ENCODE measurements at regions not wholly inside any gene's neighbourhood (a gene's known extent, or its start where the extent isn't known, plus 50 kb on each side); places are given as distances from the start of the nearest gene placed in this dataset.

GRCh38 chr5:68420476-68421344, 205.2 kb downstream of the PIK3R1 start:
- Histone ChIP-seq H3K4me3 (ENCODE audit: low read length in 2 of 2) (no peak overlapping the region), H3K4me1 (ENCODE audit: insufficient read depth, low read length) (peaks cover 15% of the 10 kb centered on the region), H3K9me3 (ENCODE audit: control insufficient read depth in 1 of 2, low read length in 2 of 2) (no peaks in the 10 kb centered on the region), H3K27me3 (ENCODE audit: insufficient read depth, low read length) (no peaks in the 10 kb centered on the region), H3K36me3 (ENCODE audit: insufficient read depth, low read length) (no peaks in the 10 kb centered on the region), H3K27ac (ENCODE audit: low read depth, low read length) (no peak overlapping the region)
- H3K9me3 Mint-ChIP-seq, result no peaks in the 10 kb centered on the region
- ChIA-PET POLR2A (ENCODE audit: partially characterized antibody) (interaction anchor here (0.7 to 1.0 kb wide), 2 partner anchors 14 to 124 kb away, joined by 3 read pairs; no protein-coding TSS in a partner anchor), CTCF (ENCODE audit: partially characterized antibody) (interaction anchor here (1.8 kb wide), 1 partner anchor 13 kb away, joined by 5 read pairs; no protein-coding TSS in a partner anchor)
- peak overlapping the region in 1 of 7 donors; percentile 19 for H3K27ac Mint-ChIP-seq
- no peak overlapping the region for H3K4me3 Mint-ChIP-seq
- intact Hi-C loops (cut with micrococcal nuclease), result no loop called here
- no peaks in the 10 kb centered on the region for H3K36me3 Mint-ChIP-seq
- DNase-seq, result no peak
- H3K27me3 Mint-ChIP-seq, result peaks cover 0 to 2% of the 10 kb centered on the region in 2 donors
- H3K4me1 Mint-ChIP-seq, result peaks cover 11 to 15% (median 12%) of the 10 kb centered on the region in 4 donors

DNA sequence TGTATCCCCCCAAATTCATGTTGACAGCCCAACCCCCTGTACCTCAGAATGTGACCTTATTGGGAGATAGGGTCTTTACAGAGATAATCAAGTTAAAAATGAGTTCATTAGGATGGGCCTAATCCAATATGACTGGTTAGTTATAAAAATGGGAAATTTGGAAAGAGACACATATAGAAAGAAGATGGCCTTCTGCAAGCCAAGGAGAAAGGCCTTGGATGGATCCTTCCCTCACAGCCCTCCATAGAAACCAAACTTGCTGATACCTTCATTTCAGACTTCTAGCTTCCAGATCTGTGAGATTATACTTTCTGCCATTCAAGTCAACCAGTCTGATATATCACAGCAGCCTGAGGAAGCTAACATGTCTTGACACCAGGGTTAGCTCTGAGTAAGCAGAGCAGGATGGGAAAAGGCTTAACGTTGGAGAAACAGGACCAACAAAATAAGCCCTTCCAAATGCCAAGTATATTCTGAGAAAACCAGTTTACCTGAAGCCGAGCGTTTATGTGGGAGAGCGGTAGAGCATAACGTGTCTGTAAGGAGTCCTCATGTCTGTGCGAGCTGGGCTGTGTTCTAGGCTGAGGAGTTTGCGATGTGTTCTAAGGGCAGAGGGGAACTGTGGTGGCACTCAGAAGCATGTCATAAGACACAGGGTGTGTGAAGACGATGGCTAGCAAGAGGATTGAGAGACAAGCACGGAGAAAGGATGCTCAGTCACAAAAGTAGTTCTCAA, 206.1 kb downstream of the PIK3R1 start:
- no peak for DNase-seq
- intact Hi-C loops (cut with micrococcal nuclease), result no loop called here

DNA sequence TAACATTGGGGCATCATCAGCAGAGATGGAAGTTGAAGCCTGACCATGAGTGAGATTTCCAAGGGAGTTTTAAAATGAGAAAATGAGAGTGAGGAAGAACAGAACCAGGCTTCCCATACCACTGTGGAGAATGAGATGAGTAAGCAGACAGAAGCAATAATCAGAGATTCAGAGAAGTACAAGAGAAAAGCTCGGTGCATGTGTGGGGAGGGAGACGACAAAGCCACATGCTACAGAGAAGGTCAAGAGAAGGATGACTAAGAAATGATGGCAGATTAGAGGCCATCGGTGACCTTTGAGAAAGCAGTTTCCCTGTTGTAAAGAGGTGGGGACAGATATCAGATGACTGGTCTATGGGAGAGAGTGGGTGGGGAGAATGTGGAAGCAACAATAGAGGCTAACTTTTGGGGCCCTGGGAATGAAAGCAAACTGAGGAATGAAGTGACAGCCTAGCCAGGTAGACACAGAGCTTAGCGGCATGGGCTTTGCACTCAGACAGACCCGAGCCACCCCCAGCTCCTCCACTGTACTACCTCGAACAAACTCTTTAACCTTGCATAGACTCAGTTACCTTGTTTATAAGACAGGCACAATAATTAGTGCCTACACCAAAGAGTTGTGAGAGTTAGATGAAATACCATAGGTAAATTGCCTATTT, 207.7 kb downstream of the PIK3R1 start:
- ChIA-PET CTCF (ENCODE audit: partially characterized antibody) (no interaction called here), POLR2A (ENCODE audit: partially characterized antibody) (no interaction called here)
- intact Hi-C loops (cut with micrococcal nuclease), result no loop called here
- Mint-ChIP-seq H3K27ac (peak overlapping the region in 4 of 7 donors; percentile 1 to 81 (median 2)), H3K27me3 (no peaks in the 10 kb centered on the region), H3K9me3 (no peaks in the 10 kb centered on the region), H3K36me3 (no peaks in the 10 kb centered on the region), H3K4me3 (no peak overlapping the region), H3K4me1 (peaks cover 15 to 25% (median 22%) of the 10 kb centered on the region in 4 donors)
- no peak for DNase-seq
- H3K9me3 ChIP-seq (ENCODE audit: control insufficient read depth in 1 of 2, low read length in 2 of 2), result no peaks in the 10 kb centered on the region
- peaks cover 23% of the 10 kb centered on the region for H3K4me1 ChIP-seq (ENCODE audit: insufficient read depth, low read length)
- no peak overlapping the region for H3K27ac ChIP-seq (ENCODE audit: low read depth, low read length)
- no peaks in the 10 kb centered on the region for H3K36me3 ChIP-seq (ENCODE audit: insufficient read depth, low read length)
- H3K4me3 ChIP-seq (ENCODE audit: low read length in 2 of 2), result no peak overlapping the region
- H3K27me3 ChIP-seq (ENCODE audit: insufficient read depth, low read length), result no peaks in the 10 kb centered on the region

More for the DNA sequence above, 206.1 kb downstream of the PIK3R1 start:
- Mint-ChIP-seq H3K9me3 (no peaks in the 10 kb centered on the region), H3K27ac (peak overlapping the region in 1 of 7 donors; percentile 22), H3K36me3 (no peaks in the 10 kb centered on the region), H3K4me3 (no peak overlapping the region), H3K4me1 (peaks cover 12 to 20% (median 19%) of the 10 kb centered on the region in 4 donors), H3K27me3 (peaks cover 0 to 2% of the 10 kb centered on the region in 2 donors)
- Histone ChIP-seq H3K4me3 (ENCODE audit: low read length in 2 of 2) (no peak overlapping the region), H3K36me3 (ENCODE audit: insufficient read depth, low read length) (no peaks in the 10 kb centered on the region), H3K9me3 (ENCODE audit: control insufficient read depth in 1 of 2, low read length in 2 of 2) (no peaks in the 10 kb centered on the region), H3K27me3 (ENCODE audit: insufficient read depth, low read length) (no peaks in the 10 kb centered on the region), H3K4me1 (ENCODE audit: insufficient read depth, low read length) (peaks cover 23% of the 10 kb centered on the region), H3K27ac (ENCODE audit: low read depth, low read length) (no peak overlapping the region)
- CTCF ChIA-PET (ENCODE audit: partially characterized antibody), result interaction anchor here (1.8 kb wide), 1 partner anchor 12 kb away, joined by 5 read pairs; no protein-coding TSS in a partner anchor
- POLR2A ChIA-PET (ENCODE audit: partially characterized antibody), result interaction anchor here (0.7 to 1.0 kb wide), 2 partner anchors 15 to 123 kb away, joined by 3 read pairs; no protein-coding TSS in a partner anchor

- H3K4me1 ChIP-seq (ENCODE audit: insufficient read depth, low read length), result peaks cover 23% of the 10 kb centered on the region
- ChIA-PET POLR2A (ENCODE audit: partially characterized antibody) (interaction anchor here (0.6 to 1.7 kb wide), 6 partner anchors 9 to 1183 kb away, joined by 3 to 13 read pairs (median 4); no protein-coding TSS in a partner anchor), CTCF (ENCODE audit: partially characterized antibody) (interaction anchor here (1.0 to 1.3 kb wide), 3 partner anchors 9 to 136 kb away, joined by 3 to 5 read pairs (median 3); no protein-coding TSS in a partner anchor)
- Mint-ChIP-seq H3K9me3 (no peaks in the 10 kb centered on the region), H3K36me3 (no peaks in the 10 kb centered on the region), H3K4me1 (peaks cover 15 to 25% (median 23%) of the 10 kb centered on the region in 4 donors), H3K27ac (peak overlapping the region; percentile 53 to 88 (median 74)), H3K4me3 (peak overlapping the region in 5 of 8 donors; percentile 6 to 63 (median 31)), H3K27me3 (no peaks in the 10 kb centered on the region)
- peak overlapping the region; percentile 7 for H3K27ac ChIP-seq (ENCODE audit: low read depth, low read length)
- no peaks in the 10 kb centered on the region for H3K9me3 ChIP-seq (ENCODE audit: control insufficient read depth in 1 of 2, low read length in 2 of 2)
- no peaks in the 10 kb centered on the region for H3K27me3 ChIP-seq (ENCODE audit: insufficient read depth, low read length)
- no peaks in the 10 kb centered on the region for H3K36me3 ChIP-seq (ENCODE audit: insufficient read depth, low read length)
- intact Hi-C loops (cut with micrococcal nuclease), result loop anchor here (1.0 kb wide), 1 partner anchor 9 kb away; no protein-coding TSS in a partner anchor
- DNase-seq, result peak; percentile 41 to 67 (median 60)
- no peak overlapping the region for H3K4me3 ChIP-seq (ENCODE audit: low read length in 2 of 2)
Observed at GRCh38 chr5:68424799-68425537, 209.4 kb downstream of the PIK3R1 start.

DNA sequence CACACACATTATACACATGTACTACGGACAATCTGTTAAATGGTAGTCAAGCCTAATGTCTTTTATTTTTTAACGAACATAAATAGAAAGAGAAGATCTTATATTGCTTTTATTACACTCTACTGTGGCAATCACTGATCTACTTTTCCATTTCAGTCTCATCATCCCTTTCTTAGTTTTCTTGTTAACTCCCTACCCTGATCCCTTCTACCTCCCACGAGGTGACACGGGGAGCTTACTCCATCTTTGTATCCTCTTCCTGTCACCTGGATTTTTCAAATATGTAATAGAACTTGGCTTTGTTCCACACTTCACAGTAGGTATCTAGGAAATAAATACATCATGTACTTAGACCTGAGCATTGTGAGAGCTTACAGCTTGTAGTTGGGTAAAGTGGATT, 211.0 kb downstream of the PIK3R1 start:
- no peaks in the 10 kb centered on the region for H3K36me3 Mint-ChIP-seq
- peak overlapping the region in 1 of 8 donors; percentile 11 for H3K4me3 Mint-ChIP-seq
- Histone ChIP-seq H3K9me3 (ENCODE audit: control insufficient read depth in 1 of 2, low read length in 2 of 2) (no peaks in the 10 kb centered on the region), H3K4me1 (ENCODE audit: insufficient read depth, low read length) (peaks cover 23% of the 10 kb centered on the region), H3K36me3 (ENCODE audit: insufficient read depth, low read length) (no peaks in the 10 kb centered on the region), H3K4me3 (ENCODE audit: low read length in 2 of 2) (no peak overlapping the region), H3K27ac (ENCODE audit: low read depth, low read length) (no peak overlapping the region), H3K27me3 (ENCODE audit: insufficient read depth, low read length) (no peaks in the 10 kb centered on the region)
- peaks cover 15 to 25% (median 23%) of the 10 kb centered on the region in 4 donors for H3K4me1 Mint-ChIP-seq
- POLR2A ChIA-PET (ENCODE audit: partially characterized antibody), result no interaction called here
- intact Hi-C loops (cut with micrococcal nuclease), result no loop called here
- no peaks in the 10 kb centered on the region for H3K27me3 Mint-ChIP-seq
- CTCF ChIA-PET (ENCODE audit: partially characterized antibody), result interaction anchor here (0.8 to 1.0 kb wide), 2 partner anchors 139 to 140 kb away, joined by 3 to 5 read pairs; no protein-coding TSS in a partner anchor
- H3K27ac Mint-ChIP-seq, result peak overlapping the region in 6 of 7 donors; percentile 59 to 93 (median 72)
- no peaks in the 10 kb centered on the region for H3K9me3 Mint-ChIP-seq
- DNase-seq, result no peak

- intact Hi-C loops (cut with micrococcal nuclease), result no loop called here
- Histone ChIP-seq H3K4me1 (ENCODE audit: insufficient read depth, low read length) (peaks cover 36% of the 10 kb centered on the region), H3K36me3 (ENCODE audit: insufficient read depth, low read length) (no peaks in the 10 kb centered on the region), H3K4me3 (ENCODE audit: low read length in 2 of 2) (no peak overlapping the region), H3K9me3 (ENCODE audit: control insufficient read depth in 1 of 2, low read length in 2 of 2) (no peaks in the 10 kb centered on the region), H3K27ac (ENCODE audit: low read depth, low read length) (no peak overlapping the region), H3K27me3 (ENCODE audit: insufficient read depth, low read length) (no peaks in the 10 kb centered on the region)
- H3K27ac Mint-ChIP-seq, result peak overlapping the region in 1 of 7 donors; percentile 31
- no peak for DNase-seq
- ChIA-PET CTCF (ENCODE audit: partially characterized antibody) (interaction anchor here (0.9 kb wide), 1 partner anchor 9 kb away, joined by 3 read pairs; no protein-coding TSS in a partner anchor), POLR2A (ENCODE audit: partially characterized antibody) (interaction anchor here (0.8 kb wide), 1 partner anchor 39 kb away, joined by 3 read pairs; no protein-coding TSS in a partner anchor)
- H3K36me3 Mint-ChIP-seq, result no peaks in the 10 kb centered on the region
- H3K9me3 Mint-ChIP-seq, result no peaks in the 10 kb centered on the region
- peaks cover 29 to 36% (median 32%) of the 10 kb centered on the region in 4 donors for H3K4me1 Mint-ChIP-seq
- H3K4me3 Mint-ChIP-seq, result no peak overlapping the region
- H3K27me3 Mint-ChIP-seq, result no peaks in the 10 kb centered on the region
Observed at GRCh38 chr5:68428231-68428811, 212.8 kb downstream of the PIK3R1 start.

Data from CD4-positive, alpha-beta memory T cell (primary cell).